ENCODE measurements at regions not wholly inside any gene's neighbourhood (a gene's known extent, or its start where the extent isn't known, plus 50 kb on each side); places are given as distances from the start of the nearest gene placed in this dataset.

- no peak overlapping the region for H2AK9ac ChIP-seq (replicated peaks; ENCODE audit: low read depth, low read length, poor library complexity)
- 20% methylated on average over 1 of the region's 6 CpGs; no CpG with 5 or more reads in 1 of the 2 experiments for WGBS, 2 experiments (ENCODE audit: extremely low coverage in 2 of 2, insufficient read length in 1 of 2)
- no peak overlapping the region for H3K14ac ChIP-seq (replicated peaks; ENCODE audit: low read depth, low read length)
- H3K27ac ChIP-seq (ENCODE audit: insufficient read depth, low read length): no peak overlapping the region
- no peak for TF ChIP-seq RAD21 (IDR thresholded peaks at IDR 0.05; ENCODE audit: low read length)
- TF ChIP-seq SMC3 (IDR thresholded peaks at IDR 0.05; ENCODE audit: low read depth, low read length): no peak
- no peak for TF ChIP-seq ELK1 (IDR thresholded peaks at IDR 0.05; ENCODE audit: borderline replicate concordance, low read depth, low read length)
- TF ChIP-seq NFE2L2 (IDR thresholded peaks at IDR 0.05; ENCODE audit: low read depth, low read length): no peak
- no peak for TF ChIP-seq USF2 (IDR thresholded peaks at IDR 0.05; ENCODE audit: low read depth, low read length)
- no peak for TF ChIP-seq POLR2A (IDR thresholded peaks at IDR 0.05; ENCODE audit: low read depth, low read length)
- no peak for TF ChIP-seq MAFK (IDR thresholded peaks at IDR 0.05; ENCODE audit: low read depth, low read length)
- no peak for TF ChIP-seq RFX5 (IDR thresholded peaks at IDR 0.05; ENCODE audit: low read depth, low read length)
- H2AK5ac ChIP-seq (ENCODE audit: low read depth, low read length): no peak overlapping the region
- H4K91ac ChIP-seq (ENCODE audit: insufficient read depth, low read depth, low read length): no peak overlapping the region
- H2BK120ac ChIP-seq (ENCODE audit: low read depth, low read length): no peak overlapping the region
- H3K9me1 ChIP-seq (ENCODE audit: insufficient read depth, low read length): no peaks in the 10 kb centered on the region
- no peak overlapping the region for H2AFZ ChIP-seq (replicated peaks; ENCODE audit: low read length, poor library complexity)
- H3K27me3 ChIP-seq (ENCODE audit: control insufficient read depth, insufficient read depth, low read length): no peaks in the 10 kb centered on the region
- H4K20me1 ChIP-seq (ENCODE audit: insufficient read depth, low read length): no peaks in the 10 kb centered on the region
- H4K8ac ChIP-seq (ENCODE audit: low read depth in 2 of 2, low read length in 2 of 2): no peak overlapping the region
- H3K36me3 ChIP-seq (ENCODE audit: control insufficient read depth, insufficient read depth, low read length): no peaks in the 10 kb centered on the region
- no peak overlapping the region for H3K4ac ChIP-seq (ENCODE audit: low read depth, low read length)
- intact Hi-C loops (cut with micrococcal nuclease) (no loop called here), in situ Hi-C loops (cut with MboI; ENCODE audit: low sequenced_read_pairs) (no loop called here), dilution Hi-C loops (cut with HindIII; ENCODE audit: low sequenced_read_pairs, unreplicated experiment) (no loop called here)
- H2BK15ac ChIP-seq (ENCODE audit: low read depth, low read length): no peak overlapping the region
- POLR2A ChIA-PET (ENCODE audit: unreplicated experiment): no interaction called here
- H3K56ac ChIP-seq (ENCODE audit: extremely low read depth, insufficient read depth, low read length): no peak overlapping the region
- H3K4me2 ChIP-seq (ENCODE audit: low read depth, low read length): no peak overlapping the region
- no peak overlapping the region for H4K5ac ChIP-seq (ENCODE audit: low read depth, low read length)
- peaks cover 19% of the 10 kb centered on the region for H3K9me3 ChIP-seq (ENCODE audit: control insufficient read depth, insufficient read depth, low read length)
- BruUV-seq (replicated peaks): no TSS peak
- H3K4me3 ChIP-seq (ENCODE audit: insufficient read depth, low read depth, low read length): no peak overlapping the region
- no peaks in the 10 kb centered on the region for H3K79me1 ChIP-seq (ENCODE audit: low read depth in 1 of 2, low read length in 2 of 2)
- no peak overlapping the region for H3K9ac ChIP-seq (ENCODE audit: low read depth, low read length)
- H2BK20ac ChIP-seq (ENCODE audit: low read depth, low read length): no peak overlapping the region
- H2BK5ac ChIP-seq (ENCODE audit: low read depth, low read length, poor library complexity, severe bottlenecking): no peak overlapping the region
- H3K23ac ChIP-seq (ENCODE audit: low read depth, low read length): no peak overlapping the region
- DNase-seq (no peak), ATAC-seq (ENCODE audit: low read depth) (no peak)
- H3K18ac ChIP-seq (ENCODE audit: low read depth, low read length): no peak overlapping the region
- CTCF ChIA-PET: no interaction called here
- no peaks in the 10 kb centered on the region for H3K4me1 ChIP-seq (ENCODE audit: control insufficient read depth, insufficient read depth, low read length)
Measured at GRCh38 chr2:16296038-16296290, 355.6 kb downstream of the MYCN start.

Data from IMR-90 (cell line).